ENCODE measurements at regions not wholly inside any gene's neighbourhood (a gene's known extent, or its start where the extent isn't known, plus 50 kb on each side); places are given as distances from the start of the nearest gene placed in this dataset.
"Not testable (repeated sequence)": the region's sequence is repeated elsewhere in the genome, so short reads cannot be mapped to it uniquely, and the experiment has no call there.

GRCh38 chr15:56795502-56795901, 62.2 kb upstream of the ZNF280D start:
- H3K4me3 ChIP-seq (ENCODE audit: low read length), result no peak overlapping the region
- no CpG with 5 or more reads among the region's 4 CpGs for WGBS (ENCODE audit: insufficient coverage, insufficient read length)
- H3K27ac ChIP-seq (ENCODE audit: low read length), result no peak overlapping the region
- H3K9me3 ChIP-seq (ENCODE audit: control insufficient read depth, insufficient read depth, low read length), result no peaks in the 10 kb centered on the region
- H3K4me1 ChIP-seq (ENCODE audit: control insufficient read depth, insufficient read depth, low read length), result no peaks in the 10 kb centered on the region
- no peaks in the 10 kb centered on the region for H3K27me3 ChIP-seq (ENCODE audit: control insufficient read depth, insufficient read depth, low read length)
- DNase-seq (ENCODE audit: low read depth, low spot score), result no peak
- H3K36me3 ChIP-seq (ENCODE audit: control insufficient read depth, insufficient read depth, low read length), result no peaks in the 10 kb centered on the region

DNA sequence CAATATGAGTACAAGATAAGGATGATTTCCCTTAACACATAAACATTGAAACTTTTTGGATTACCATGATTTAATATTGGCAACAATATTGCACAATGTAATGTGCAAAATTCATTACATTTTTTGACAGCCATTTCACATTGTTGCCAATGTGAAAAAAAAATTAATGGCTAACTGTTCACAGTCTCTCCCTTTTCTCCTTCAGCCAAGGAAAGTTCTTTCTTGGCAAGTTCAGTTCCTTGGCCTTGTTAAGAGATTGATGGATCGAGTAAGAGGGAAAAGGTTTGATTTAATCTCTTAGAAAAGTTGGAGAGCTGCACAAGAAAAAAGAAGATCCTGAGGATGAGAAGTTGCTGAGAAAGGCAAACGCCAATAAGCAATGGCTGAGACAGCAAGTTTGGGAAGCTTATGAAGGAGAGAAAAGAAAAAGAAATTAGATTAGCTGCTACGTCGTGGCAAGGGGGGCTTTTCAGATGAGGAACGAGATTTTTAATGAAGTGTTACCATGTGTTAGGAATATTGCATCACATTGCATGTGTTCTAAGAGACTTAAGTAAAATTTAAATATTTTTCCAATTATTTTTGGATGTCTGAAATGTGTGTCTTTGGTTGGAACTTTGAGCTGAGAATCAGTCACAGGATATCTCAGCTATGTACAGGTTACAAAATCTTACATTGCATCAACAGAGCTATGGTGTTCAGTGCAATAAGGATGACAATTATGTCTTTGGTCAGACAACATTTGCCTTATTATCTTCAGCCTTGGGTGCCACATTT, 61.4 kb upstream of the ZNF280D start:
- H3K36me3 ChIP-seq (ENCODE audit: control insufficient read depth, insufficient read depth, low read length), result no peaks in the 10 kb centered on the region
- H3K4me3 ChIP-seq (ENCODE audit: low read length), result no peak overlapping the region
- no CpG with 5 or more reads among the region's 5 CpGs for WGBS (ENCODE audit: insufficient coverage, insufficient read length)
- no peak for DNase-seq (ENCODE audit: low read depth, low spot score)
- no peaks in the 10 kb centered on the region for H3K27me3 ChIP-seq (ENCODE audit: control insufficient read depth, insufficient read depth, low read length)
- no peaks in the 10 kb centered on the region for H3K9me3 ChIP-seq (ENCODE audit: control insufficient read depth, insufficient read depth, low read length)
- H3K27ac ChIP-seq (ENCODE audit: low read length), result no peak overlapping the region
- no peaks in the 10 kb centered on the region for H3K4me1 ChIP-seq (ENCODE audit: control insufficient read depth, insufficient read depth, low read length)

DNA sequence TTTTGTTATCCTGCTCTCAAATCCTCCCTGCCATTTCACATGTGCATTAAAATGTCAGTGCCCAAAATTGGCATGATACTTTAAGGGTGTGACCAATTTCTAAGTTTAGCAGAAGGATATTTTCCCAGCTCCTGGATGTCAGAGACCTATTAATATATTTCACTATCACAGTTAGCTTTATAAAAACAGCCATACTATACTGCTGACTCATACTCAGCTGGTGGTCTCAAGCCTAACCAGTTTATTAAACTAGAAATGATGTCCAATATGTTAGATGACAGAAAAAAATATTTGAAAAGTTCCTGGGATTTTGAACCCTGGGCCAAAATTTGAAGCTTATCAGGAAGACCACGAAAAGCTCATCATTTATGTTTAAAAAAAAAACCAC, 60.9 kb upstream of the ZNF280D start:
- DNase-seq (ENCODE audit: low read depth, low spot score), result no peak
- H3K4me1 ChIP-seq (ENCODE audit: control insufficient read depth, insufficient read depth, low read length), result no peaks in the 10 kb centered on the region
- H3K9me3 ChIP-seq (ENCODE audit: control insufficient read depth, insufficient read depth, low read length), result no peaks in the 10 kb centered on the region
- H3K36me3 ChIP-seq (ENCODE audit: control insufficient read depth, insufficient read depth, low read length), result no peaks in the 10 kb centered on the region
- no peak overlapping the region for H3K27ac ChIP-seq (ENCODE audit: low read length)
- H3K27me3 ChIP-seq (ENCODE audit: control insufficient read depth, insufficient read depth, low read length), result no peaks in the 10 kb centered on the region
- no CpG with 5 or more reads among the region's 1 CpG for WGBS (ENCODE audit: insufficient coverage, insufficient read length)
- H3K4me3 ChIP-seq (ENCODE audit: low read length), result no peak overlapping the region

GRCh38 chr15:56792211-56792610, 58.9 kb upstream of the ZNF280D start:
- no peak overlapping the region for H3K4me3 ChIP-seq (ENCODE audit: low read length)
- no peaks in the 10 kb centered on the region for H3K36me3 ChIP-seq (ENCODE audit: control insufficient read depth, insufficient read depth, low read length)
- H3K27me3 ChIP-seq (ENCODE audit: control insufficient read depth, insufficient read depth, low read length), result no peaks in the 10 kb centered on the region
- no peak overlapping the region for H3K27ac ChIP-seq (ENCODE audit: low read length)
- WGBS (ENCODE audit: insufficient coverage, insufficient read length), result no CpG with 5 or more reads among the region's 4 CpGs
- DNase-seq (ENCODE audit: low read depth, low spot score), result no peak
- no peaks in the 10 kb centered on the region for H3K4me1 ChIP-seq (ENCODE audit: control insufficient read depth, insufficient read depth, low read length)
- no peaks in the 10 kb centered on the region for H3K9me3 ChIP-seq (ENCODE audit: control insufficient read depth, insufficient read depth, low read length)

DNA sequence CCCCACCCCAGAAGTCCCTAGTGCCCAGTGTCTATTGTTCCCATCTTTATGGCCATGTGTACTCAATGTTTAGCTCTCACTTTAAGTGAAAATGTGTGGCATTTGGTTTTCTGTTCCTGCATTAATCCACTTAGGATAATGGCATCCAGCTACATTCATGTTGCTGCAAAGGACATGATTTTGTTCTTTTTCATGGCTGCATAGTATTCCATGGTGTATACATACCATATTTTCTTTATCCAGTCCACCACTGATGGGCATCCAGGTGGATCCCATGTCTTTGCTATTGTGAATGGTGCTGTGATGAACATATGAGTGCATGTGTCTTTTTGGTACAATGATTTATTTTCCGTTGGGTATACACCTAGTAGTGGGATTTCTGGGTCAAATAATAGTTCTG, 58.2 kb upstream of the ZNF280D start:
- not testable (repeated sequence) for H3K4me3 ChIP-seq (ENCODE audit: low read length); H3K9me3 ChIP-seq (ENCODE audit: control insufficient read depth, insufficient read depth, low read length); H3K36me3 ChIP-seq (ENCODE audit: control insufficient read depth, insufficient read depth, low read length); H3K4me1 ChIP-seq (ENCODE audit: control insufficient read depth, insufficient read depth, low read length); H3K27me3 ChIP-seq (ENCODE audit: control insufficient read depth, insufficient read depth, low read length); DNase-seq (ENCODE audit: low read depth, low spot score); H3K27ac ChIP-seq (ENCODE audit: low read length)
- whole genome bisulfite sequencing (ENCODE audit: insufficient coverage, insufficient read length), result no CpG with 5 or more reads among the region's 1 CpG

DNA sequence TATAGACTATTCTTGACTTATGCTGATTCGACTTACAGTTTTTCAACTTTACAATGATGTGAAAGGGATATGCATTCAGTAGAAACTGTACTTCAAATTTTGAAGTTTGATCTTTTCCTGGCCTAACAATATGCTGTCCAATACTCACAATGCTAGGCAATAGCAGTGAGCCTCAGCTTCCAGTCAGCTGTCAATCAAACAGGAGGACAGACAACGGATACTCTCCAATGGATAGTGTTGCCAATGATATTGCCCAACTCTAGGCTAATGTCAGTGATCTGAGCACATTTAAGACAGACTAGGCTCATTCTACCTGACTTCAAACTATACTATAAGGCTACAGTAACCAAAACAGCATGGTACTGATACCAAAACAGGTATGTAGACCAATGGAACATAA, 55.0 kb upstream of the ZNF280D start:
- no CpG with 5 or more reads among the region's 2 CpGs for WGBS (ENCODE audit: insufficient coverage, insufficient read length)
- H3K9me3 ChIP-seq (ENCODE audit: control insufficient read depth, insufficient read depth, low read length), result no peaks in the 10 kb centered on the region
- no peaks in the 10 kb centered on the region for H3K36me3 ChIP-seq (ENCODE audit: control insufficient read depth, insufficient read depth, low read length)
- H3K4me1 ChIP-seq (ENCODE audit: control insufficient read depth, insufficient read depth, low read length), result no peaks in the 10 kb centered on the region
- no peak for DNase-seq (ENCODE audit: low read depth, low spot score)
- no peaks in the 10 kb centered on the region for H3K27me3 ChIP-seq (ENCODE audit: control insufficient read depth, insufficient read depth, low read length)
- H3K27ac ChIP-seq (ENCODE audit: low read length), result no peak overlapping the region
- no peak overlapping the region for H3K4me3 ChIP-seq (ENCODE audit: low read length)

GRCh38 chr15:56786966-56787365, 53.7 kb upstream of the ZNF280D start:
- no peak overlapping the region for H3K4me3 ChIP-seq (ENCODE audit: low read length)
- no peak overlapping the region for H3K27ac ChIP-seq (ENCODE audit: low read length)
- no peaks in the 10 kb centered on the region for H3K4me1 ChIP-seq (ENCODE audit: control insufficient read depth, insufficient read depth, low read length)
- H3K36me3 ChIP-seq (ENCODE audit: control insufficient read depth, insufficient read depth, low read length), result no peaks in the 10 kb centered on the region
- H3K27me3 ChIP-seq (ENCODE audit: control insufficient read depth, insufficient read depth, low read length), result no peaks in the 10 kb centered on the region
- no CpG with 5 or more reads among the region's 5 CpGs for WGBS (ENCODE audit: insufficient coverage, insufficient read length)
- H3K9me3 ChIP-seq (ENCODE audit: control insufficient read depth, insufficient read depth, low read length), result no peaks in the 10 kb centered on the region
- DNase-seq (ENCODE audit: low read depth, low spot score), result no peak

GRCh38 chr15:56783857-56784661, 50.8 kb upstream of the ZNF280D start:
- no peaks in the 10 kb centered on the region for H3K9me3 ChIP-seq (ENCODE audit: control insufficient read depth, insufficient read depth, low read length)
- no peak overlapping the region for H3K4me3 ChIP-seq (ENCODE audit: low read length)
- no peaks in the 10 kb centered on the region for H3K27me3 ChIP-seq (ENCODE audit: control insufficient read depth, insufficient read depth, low read length)
- no peak for DNase-seq (ENCODE audit: low read depth, low spot score)
- no peaks in the 10 kb centered on the region for H3K36me3 ChIP-seq (ENCODE audit: control insufficient read depth, insufficient read depth, low read length)
- no peak overlapping the region for H3K27ac ChIP-seq (ENCODE audit: low read length)
- H3K4me1 ChIP-seq (ENCODE audit: control insufficient read depth, insufficient read depth, low read length), result no peaks in the 10 kb centered on the region; the same call in 1 of the 2 replicates
- WGBS (ENCODE audit: insufficient coverage, insufficient read length), result no CpG with 5 or more reads among the region's 5 CpGs

GRCh38 chr15:56783156-56783856, 50.0 kb upstream of the ZNF280D start:
- WGBS (ENCODE audit: insufficient coverage, insufficient read length), result no CpG with 5 or more reads among the region's 7 CpGs
- Histone ChIP-seq H3K27me3 (ENCODE audit: control insufficient read depth, insufficient read depth, low read length) (no peaks in the 10 kb centered on the region), H3K9me3 (ENCODE audit: control insufficient read depth, insufficient read depth, low read length) (no peaks in the 10 kb centered on the region), H3K36me3 (ENCODE audit: control insufficient read depth, insufficient read depth, low read length) (no peaks in the 10 kb centered on the region), H3K4me3 (ENCODE audit: low read length) (no peak overlapping the region), H3K4me1 (ENCODE audit: control insufficient read depth, insufficient read depth, low read length) (no peaks in the 10 kb centered on the region; the same call in 1 of the 2 replicates), H3K27ac (ENCODE audit: low read length) (no peak overlapping the region)
- no peak for DNase-seq (ENCODE audit: low read depth, low spot score)
